GM18858 (cell line): ENCODE measurements at regions not wholly inside any gene's neighbourhood (a gene's known extent, or its start where the extent isn't known, plus 50 kb on each side); places are given as distances from the start of the nearest gene placed in this dataset.

Experiments used
- ATAC-seq: cut with Tn5 transposase; IDR thresholded peaks from one replicate; pipeline ENCODE4 v1.9.1; 2021; ENCODE audit not compliant: unreplicated experiment

GRCh38 chr3:102529452-102529851 is 94.6 kb downstream of the ZPLD1 start:
- ATAC-seq, result no peak

DNA sequence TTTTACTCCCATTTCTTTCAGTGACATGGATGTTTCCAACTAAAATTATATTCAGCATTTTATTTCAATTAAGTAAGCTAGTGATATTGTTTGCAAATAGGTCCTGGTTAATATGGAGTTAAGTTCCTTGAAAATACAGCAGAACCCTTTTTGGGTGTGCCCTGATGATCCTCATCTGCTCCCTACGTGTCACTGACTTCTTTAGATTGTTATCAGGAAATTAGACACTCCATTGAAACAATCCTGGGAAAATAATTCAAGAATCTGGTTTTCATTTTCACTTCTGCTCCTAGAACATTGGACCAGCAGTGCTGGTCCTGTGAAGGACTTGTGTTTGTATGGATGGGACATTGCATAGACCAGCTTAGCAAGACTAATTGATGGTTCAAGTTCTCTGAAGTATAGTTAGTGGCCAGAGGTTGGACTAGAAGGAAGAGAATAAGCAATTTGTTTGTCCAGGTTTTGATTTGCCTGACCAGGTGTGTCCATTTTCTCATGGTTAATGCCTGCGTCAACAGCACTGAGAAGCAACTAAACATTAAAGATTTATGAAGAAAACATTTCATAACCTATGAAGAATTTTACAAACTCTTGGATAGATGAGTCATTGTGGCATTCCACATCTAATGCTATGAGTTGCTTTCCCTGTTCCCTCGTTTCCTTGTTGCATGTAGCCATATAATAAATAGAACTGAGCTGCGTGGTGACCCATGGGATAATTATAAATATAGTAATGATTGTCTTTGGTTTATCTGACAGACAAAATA is 95.8 kb downstream of the ZPLD1 start:
- no peak for ATAC-seq

- ATAC-seq, result no peak
Measured at GRCh38 chr3:102531686-102532085, 96.9 kb downstream of the ZPLD1 start.

GRCh38 chr3:102532901-102533300 is 98.1 kb downstream of the ZPLD1 start:
- no peak for ATAC-seq

GRCh38 chr3:102533784-102534183 is 99.0 kb downstream of the ZPLD1 start:
- no peak for ATAC-seq

- ATAC-seq, result peak; percentile 73
Measured at GRCh38 chr3:102536456-102536855, 101.6 kb downstream of the ZPLD1 start.

DNA sequence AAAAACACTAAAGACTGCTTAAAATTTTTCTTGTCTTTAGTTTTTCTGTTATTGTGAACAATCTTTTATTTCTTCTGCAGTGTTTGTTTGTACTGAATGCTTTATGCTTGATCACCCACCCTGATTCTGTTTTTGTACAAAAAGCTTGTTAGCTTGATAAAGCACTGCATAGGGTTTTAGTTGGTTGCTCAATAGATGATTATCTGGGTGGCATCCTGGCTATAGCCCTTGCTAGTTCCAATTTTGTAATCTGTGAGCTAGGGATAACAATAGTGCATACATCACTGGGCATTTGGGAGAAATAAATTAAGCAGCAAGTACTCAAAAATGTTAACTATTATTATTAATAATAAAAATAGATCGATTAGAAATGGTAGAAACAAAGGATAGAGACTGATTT is 102.3 kb downstream of the ZPLD1 start:
- no peak for ATAC-seq

DNA sequence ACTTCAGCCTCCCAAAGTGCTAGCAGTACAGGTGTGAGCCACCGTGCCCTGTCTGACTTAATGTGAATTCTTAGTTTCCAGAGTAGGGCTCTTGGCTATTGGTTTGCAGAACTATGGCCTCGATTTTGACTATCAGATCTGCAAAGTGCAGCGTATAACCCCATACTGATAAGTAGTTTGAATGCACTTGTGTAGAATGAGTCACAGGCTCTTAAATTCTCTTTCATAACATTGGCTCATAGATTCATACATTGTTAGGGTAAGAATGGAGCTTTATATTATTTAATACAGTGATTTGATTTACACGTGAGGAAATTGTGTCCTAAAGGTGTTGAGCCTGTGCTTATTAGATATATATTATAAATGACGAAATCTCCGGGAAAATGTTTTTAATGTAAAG is 109.9 kb downstream of the ZPLD1 start:
- no peak for ATAC-seq

- ATAC-seq, result no peak
Measured at GRCh38 chr3:102545276-102545675, 110.5 kb downstream of the ZPLD1 start.

DNA sequence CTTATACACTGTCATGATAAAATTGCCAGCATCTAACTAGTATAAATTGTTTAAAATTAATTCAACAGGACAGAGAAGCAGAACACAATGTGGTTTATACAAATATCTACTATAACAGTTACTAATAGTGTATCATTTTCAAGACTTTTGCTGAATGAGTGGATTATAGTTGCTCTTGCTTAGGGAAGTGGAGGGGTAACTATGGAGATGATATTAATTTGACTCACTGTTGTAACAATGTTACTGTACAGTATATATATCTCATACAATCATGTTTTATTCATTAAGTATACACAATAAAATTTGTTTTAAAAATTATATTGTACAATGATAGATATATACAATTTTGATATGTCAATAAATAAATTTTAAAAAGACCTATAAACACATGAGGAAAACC is 119.1 kb downstream of the ZPLD1 start:
- no peak for ATAC-seq

GRCh38 chr3:102570511-102570910 is 135.7 kb downstream of the ZPLD1 start:
- no peak for ATAC-seq

- no peak for ATAC-seq
Measured at GRCh38 chr3:102571006-102571405, 136.2 kb downstream of the ZPLD1 start.

GRCh38 chr3:102571720-102572384 is 137.0 kb downstream of the ZPLD1 start:
- no peak for ATAC-seq

DNA sequence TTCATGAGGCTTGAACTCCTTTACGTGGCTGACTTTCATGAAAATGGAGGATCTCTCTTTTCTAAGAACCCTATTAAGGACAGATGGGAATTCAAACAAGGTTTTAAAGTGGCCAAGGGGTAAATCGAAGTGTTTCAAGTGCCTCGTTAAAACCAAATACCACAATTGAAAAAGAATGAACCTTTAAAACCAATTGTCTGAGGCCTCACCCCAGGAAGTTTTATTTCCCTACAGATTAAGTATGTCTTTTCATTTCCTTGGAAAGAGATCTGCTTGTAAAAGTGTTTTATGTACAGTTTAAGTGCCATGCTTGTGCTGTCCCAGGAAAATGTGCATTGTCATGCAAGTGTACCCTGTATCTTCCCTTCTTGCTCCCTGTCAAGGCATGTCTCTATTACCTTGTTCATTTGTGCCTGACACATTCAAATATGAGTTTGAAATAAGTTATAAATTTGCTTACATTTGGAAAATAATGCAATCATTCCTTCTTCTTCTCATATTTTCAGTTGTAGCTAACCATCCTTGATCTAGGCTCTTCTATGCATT is 138.7 kb downstream of the ZPLD1 start:
- ATAC-seq, result no peak

- ATAC-seq, result no peak
Measured at GRCh38 chr3:102574355-102574754, 139.5 kb downstream of the ZPLD1 start.

DNA sequence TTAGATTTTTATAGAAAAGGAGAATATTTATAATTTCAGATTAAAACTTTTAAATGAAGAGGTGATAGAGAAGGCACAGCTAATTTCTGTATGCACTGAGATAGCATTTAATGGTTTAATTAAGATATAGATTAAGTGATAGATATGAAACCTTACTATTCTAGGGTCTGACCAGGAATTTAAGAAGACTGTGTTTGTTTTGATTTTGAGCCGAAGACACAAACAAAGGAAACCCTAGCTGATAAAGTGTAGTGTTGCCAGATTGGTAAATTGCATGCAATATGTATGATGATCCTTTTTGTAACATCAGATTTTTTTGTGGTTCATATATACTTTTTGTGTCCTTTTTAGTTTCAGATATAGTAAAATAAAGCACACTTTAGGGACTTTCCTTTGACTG is 141.8 kb downstream of the ZPLD1 start:
- ATAC-seq, result no peak

GRCh38 chr3:102577082-102577789 is 142.4 kb downstream of the ZPLD1 start:
- ATAC-seq, result no peak

GRCh38 chr3:102580760-102581159 is 145.9 kb downstream of the ZPLD1 start:
- ATAC-seq, result no peak

GRCh38 chr3:102586485-102586884 is 151.7 kb downstream of the ZPLD1 start:
- ATAC-seq, result no peak

- ATAC-seq, result no peak
Measured at GRCh38 chr3:102593812-102594602, 159.2 kb downstream of the ZPLD1 start.

GRCh38 chr3:102595057-102595456 is 160.2 kb downstream of the ZPLD1 start:
- ATAC-seq, result no peak
